Anterior cingulate cortex (tissue), 58 donors: ENCODE measurements at regions not wholly inside any gene's neighbourhood (a gene's known extent, or its start where the extent isn't known, plus 50 kb on each side); places are given as distances from the start of the nearest gene placed in this dataset.
"Not testable (repeated sequence)": the region's sequence is repeated elsewhere in the genome, so short reads cannot be mapped to it uniquely, and the experiment has no call there.

ENCODE experiments used
- DNase-seq, 58 donors: peaks; one replicate each; lab custom pipeline; 2025; lab: John Stamatoyannopoulos, UW

DNA sequence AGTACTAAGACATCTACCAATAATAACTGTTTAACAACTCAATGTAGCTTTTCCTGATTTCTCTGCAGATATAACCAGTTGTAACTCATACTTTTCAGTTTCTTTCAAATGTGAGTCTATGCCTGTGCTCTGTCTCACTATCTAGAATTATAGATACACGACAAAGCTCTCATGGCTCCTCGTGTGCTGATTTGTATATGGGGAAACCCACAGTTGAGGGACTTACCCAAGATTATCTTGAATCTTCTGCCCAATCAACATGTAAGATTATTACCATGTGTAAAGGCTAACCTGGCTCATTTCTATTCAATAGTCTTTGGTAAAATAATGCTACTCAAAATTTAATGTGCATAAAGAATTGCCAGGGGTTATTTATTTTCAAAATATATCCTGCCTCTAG is 554.4 kb downstream of the FBXO15 start:
- no peak for DNase-seq

- no peak for DNase-seq
Observed at GRCh38 chr18:73590950-73591349, 556.7 kb downstream of the FBXO15 start.

DNA sequence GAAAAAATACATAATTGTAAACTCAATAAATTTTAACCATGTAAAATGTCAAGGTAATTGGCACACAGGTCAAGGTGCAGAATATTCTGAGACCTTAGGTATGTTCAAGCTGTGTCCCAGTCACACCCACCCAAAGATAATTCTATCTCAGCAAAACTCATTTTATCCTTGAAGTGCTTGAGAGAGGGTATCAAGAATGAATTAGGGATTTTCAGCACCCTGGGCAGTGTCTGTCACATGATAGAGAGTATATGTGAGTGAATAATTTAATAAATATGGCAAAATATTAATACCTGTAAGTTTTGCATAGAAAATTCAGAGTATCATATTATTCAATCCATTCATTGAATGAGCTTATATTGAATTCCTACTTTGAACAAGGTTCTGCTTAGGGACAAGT is 567.9 kb downstream of the FBXO15 start:
- no peak for DNase-seq

- DNase-seq = no peak
Observed at GRCh38 chr18:73577365-73577764, 570.3 kb downstream of the FBXO15 start.

DNA sequence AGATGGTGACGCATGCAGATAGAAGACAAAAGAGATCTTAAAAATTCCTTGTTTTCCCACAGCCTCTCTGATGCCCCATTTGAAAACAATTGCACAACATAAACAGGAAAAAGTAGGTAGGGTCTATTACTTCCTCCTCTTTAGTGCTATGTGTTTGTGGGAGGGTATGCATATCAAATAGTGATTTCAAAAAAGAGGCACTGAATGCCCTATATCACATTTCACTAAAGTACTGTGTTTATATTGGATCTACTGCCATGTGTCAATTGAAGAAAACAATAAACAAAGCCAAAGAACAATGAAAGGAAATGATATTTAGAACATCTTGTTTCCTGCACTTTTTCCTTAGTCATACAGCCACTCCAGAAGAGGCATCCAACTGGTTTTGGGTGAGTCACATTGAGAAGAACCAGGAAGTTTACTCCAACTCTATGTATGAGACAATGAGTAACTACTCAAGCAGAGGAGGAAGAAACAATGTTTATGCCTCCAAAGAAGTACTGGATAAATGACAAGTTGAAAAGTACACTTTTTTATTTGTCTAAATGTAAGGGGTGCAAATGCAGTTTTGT is 583.6 kb downstream of the FBXO15 start:
- DNase-seq = no peak

GRCh38 chr18:73563345-73563744 is 584.3 kb downstream of the FBXO15 start:
- DNase-seq = no peak

- DNase-seq = no peak
Observed at GRCh38 chr18:73556904-73557303, 590.7 kb downstream of the FBXO15 start.

DNA sequence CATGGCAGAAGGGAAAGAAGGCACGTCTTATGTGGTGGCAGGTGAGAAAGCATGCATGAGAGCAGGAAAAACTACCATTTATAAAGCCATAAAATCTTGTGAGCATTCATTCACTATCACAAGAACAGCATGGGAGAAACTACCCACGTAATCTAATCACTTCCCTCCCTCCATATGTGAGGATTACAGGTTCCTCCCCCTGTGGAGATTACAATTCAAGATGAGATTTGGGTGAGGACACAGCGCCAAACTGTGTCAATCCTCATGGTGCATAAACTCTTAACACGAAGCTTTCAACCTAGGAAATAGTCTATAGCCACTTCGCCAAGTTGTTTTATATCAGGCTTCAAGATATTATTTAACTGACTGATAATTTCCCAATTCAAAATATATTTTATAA is 595.5 kb downstream of the FBXO15 start:
- DNase-seq = no peak

GRCh38 chr18:73551211-73551610 is 596.4 kb downstream of the FBXO15 start:
- no peak for DNase-seq

DNA sequence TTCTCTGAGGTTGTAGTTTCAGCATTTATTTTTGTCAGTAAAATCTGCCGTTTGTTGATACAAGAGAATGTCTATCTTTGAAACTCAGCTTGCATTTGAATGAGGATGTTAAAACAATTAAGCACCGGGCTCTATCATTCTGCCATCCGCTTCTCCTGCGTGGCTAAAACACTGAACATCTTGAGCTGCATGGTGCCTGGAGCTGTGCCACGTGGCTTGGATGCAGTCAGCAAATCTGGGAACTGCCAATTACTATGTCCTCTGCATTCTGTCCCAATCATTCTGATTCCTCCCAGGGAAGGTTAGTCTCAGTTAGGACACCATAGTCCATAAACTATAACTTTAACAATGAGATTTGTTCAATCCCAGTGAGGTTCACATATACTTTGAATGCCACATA is 598.4 kb downstream of the FBXO15 start:
- DNase-seq = peak in 9 of 58 donors; percentile 2 to 25 (median 5)

DNA sequence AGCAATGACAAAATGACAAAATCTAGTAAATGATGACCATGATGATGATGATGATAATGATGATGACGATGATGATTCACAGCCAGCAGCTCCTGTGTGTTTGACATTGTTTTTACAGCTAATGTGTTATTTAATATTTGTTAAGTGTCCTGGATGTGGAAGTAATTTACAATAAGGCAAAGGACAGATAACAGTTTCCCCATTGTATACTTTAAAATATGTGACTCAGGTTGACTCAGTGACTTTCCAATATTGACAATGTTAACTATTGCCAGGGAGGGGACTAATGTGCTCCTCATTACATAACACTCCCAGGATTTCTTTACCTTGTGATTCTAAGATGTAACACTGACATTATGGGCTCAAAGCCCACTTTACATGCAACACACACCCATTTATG is 602.2 kb downstream of the FBXO15 start:
- no peak for DNase-seq

DNA sequence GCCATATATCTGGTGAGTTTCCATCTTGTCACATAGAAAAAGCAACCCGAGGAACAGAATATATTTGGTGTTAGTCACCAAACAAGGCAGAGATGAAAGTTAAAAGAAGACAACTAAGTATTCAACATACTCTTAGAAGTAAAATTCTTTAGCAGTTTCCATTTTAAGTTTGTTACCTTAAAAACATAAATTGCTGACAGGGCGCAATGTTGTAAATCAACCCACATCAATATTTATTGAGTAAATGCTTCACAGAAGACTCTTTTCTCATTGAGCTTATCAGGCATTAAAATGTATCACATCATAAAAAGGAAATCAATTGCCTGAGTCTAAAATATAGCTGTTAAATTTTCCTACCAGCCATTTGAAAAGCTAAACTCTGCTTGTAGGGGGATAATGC is 603.0 kb downstream of the FBXO15 start:
- no peak for DNase-seq

DNA sequence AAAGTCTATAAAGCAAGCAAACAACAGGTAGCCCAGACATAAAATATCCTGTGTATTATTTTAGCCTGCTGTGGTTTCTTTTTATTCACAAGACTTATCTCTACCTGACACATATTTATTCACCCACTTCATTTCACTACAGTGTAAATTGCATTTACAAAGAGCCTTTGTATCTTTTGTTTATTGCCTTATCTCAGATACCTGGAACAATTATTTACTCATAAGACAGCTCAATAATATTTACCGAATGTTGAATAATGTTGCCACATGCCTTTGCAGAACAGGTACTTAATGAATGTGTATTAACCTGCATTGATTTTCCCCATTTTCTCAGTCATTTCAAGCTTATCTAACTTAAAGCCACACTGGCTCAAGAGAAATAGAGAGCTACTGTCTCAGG is 603.6 kb downstream of the FBXO15 start:
- no peak for DNase-seq

DNA sequence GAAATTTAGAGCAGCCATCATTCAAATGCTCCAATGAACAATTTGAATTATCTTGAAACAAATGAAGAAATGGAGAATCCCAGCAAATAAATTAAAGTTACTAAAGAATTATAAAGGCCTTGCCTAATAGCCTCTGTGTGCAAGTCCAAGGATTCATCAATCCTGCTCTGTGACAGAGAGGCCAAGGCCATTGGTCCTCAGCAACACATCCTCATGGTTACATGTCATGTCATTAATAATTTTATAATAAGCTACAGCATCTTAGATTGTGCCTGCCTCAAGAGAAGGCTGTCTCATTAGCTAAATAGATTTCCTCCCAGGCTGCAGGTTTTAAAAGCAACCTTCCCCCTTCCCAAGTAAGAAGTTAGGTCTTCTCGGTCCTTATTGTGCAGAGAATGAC is 611.6 kb downstream of the FBXO15 start:
- no peak for DNase-seq

- DNase-seq = no peak
Observed at GRCh38 chr18:73535189-73535588, 612.4 kb downstream of the FBXO15 start.

- no peak for DNase-seq
Observed at GRCh38 chr18:73531601-73532000, 616.0 kb downstream of the FBXO15 start.

GRCh38 chr18:73528066-73528465 is 619.6 kb downstream of the FBXO15 start:
- no peak for DNase-seq

- DNase-seq = no peak
Observed at GRCh38 chr18:73520229-73520628, 627.4 kb downstream of the FBXO15 start.

DNA sequence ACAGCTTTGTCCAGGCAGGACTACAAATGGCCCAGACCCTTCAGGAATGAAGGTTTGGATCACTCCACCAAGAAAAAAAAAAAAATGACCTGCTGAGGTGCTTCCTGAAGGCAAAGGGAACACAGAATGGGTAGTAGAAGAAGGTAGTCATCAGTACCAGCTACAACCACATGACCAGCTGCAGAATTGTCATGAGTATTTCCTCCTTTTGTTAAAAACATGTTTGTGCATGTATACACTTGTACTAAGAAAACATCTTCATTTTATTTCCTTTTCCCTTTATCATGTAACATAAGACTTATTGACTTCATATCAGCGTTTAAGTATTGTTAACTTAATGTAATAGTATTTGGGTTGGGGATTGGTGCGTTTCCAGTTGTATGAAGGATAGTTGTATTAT is 631.6 kb downstream of the FBXO15 start:
- DNase-seq = not testable (repeated sequence)

GRCh38 chr18:73514449-73514848 is 633.2 kb downstream of the FBXO15 start:
- DNase-seq = no peak

DNA sequence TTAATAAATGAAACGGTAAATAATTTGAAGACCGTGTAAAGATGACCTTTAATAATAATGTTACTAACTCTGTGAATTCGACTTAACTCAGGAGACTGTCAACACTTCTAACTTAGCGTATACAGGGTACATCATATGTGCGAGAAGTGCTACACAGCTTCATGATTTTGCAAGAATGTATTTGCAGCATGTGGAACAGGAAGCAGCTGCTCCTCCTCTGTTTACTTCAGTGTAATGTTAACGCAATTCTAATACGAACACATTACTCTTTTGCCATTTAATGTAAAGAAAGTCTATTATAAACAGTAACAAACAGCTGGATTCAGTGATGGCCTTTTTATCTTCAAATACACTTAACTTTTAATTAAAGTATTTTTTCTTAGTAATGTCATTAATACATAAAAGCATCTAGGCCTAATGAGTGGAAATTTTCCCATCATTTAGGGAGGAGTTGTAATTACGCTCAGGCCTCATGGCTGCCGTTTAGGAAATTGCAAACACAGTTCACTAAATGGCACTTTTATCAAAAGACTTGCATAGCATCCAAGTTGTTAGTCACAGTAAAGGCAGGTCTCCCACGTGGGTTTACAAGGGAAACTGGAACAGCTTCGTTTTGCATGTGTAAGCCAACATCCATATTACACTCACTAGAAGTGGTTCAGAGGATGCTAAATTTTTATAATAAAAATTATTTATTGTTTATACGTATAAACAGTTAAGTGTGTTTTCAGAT is 635.7 kb downstream of the FBXO15 start:
- no peak for DNase-seq

GRCh38 chr18:73509460-73509859 is 638.2 kb downstream of the FBXO15 start:
- DNase-seq = no peak

- no peak for DNase-seq
Observed at GRCh38 chr18:73503326-73503725, 635.5 kb upstream of the NETO1 start.
